ENCODE measurements at regions not wholly inside any gene's neighbourhood (a gene's known extent, or its start where the extent isn't known, plus 50 kb on each side); places are given as distances from the start of the nearest gene placed in this dataset.

DNA sequence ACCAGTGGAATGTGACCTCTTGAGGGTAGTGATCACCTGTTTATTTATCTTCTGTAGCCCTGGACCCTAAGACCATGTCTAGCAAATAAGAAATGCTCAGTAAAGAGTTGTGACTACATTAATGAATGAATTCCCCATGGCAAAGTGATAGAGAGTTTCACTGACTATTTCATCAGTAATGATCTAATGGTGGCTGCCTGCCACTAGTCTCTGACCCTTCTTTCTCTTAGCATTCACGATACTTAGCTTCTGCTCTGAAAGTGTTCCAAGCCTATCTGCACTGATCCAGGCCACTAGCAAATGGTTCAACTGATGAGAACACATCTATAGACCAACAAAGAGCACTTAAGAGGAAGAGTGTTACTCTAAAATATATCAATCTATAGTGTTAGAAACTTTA is 50.0 kb upstream of the RASGEF1B start:
- TF ChIP-seq, protein P1, sequence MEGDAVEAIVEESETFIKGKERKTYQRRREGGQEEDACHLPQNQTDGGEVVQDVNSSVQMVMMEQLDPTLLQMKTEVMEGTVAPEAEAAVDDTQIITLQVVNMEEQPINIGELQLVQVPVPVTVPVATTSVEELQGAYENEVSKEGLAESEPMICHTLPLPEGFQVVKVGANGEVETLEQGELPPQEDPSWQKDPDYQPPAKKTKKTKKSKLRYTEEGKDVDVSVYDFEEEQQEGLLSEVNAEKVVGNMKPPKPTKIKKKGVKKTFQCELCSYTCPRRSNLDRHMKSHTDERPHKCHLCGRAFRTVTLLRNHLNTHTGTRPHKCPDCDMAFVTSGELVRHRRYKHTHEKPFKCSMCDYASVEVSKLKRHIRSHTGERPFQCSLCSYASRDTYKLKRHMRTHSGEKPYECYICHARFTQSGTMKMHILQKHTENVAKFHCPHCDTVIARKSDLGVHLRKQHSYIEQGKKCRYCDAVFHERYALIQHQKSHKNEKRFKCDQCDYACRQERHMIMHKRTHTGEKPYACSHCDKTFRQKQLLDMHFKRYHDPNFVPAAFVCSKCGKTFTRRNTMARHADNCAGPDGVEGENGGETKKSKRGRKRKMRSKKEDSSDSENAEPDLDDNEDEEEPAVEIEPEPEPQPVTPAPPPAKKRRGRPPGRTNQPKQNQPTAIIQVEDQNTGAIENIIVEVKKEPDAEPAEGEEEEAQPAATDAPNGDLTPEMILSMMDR (IDR thresholded peaks at IDR 0.05; ENCODE audit: borderline replicate concordance): no peak
- H3K4me3 ChIP-seq: no peak overlapping the region
- H3K27me3 ChIP-seq (ENCODE audit: low read depth): no peaks in the 10 kb centered on the region
- no peak for DNase-seq
- H3K36me3 ChIP-seq: no peaks in the 10 kb centered on the region
- intact Hi-C loops (cut with micrococcal nuclease): no loop called here
- no peak overlapping the region for H3K27ac ChIP-seq (replicated peaks)
- H3K9me3 ChIP-seq (replicated peaks): no peaks in the 10 kb centered on the region
- no peaks in the 10 kb centered on the region for H3K4me1 ChIP-seq
